Aorta (tissue), 5 donors: ENCODE measurements at regions not wholly inside any gene's neighbourhood (a gene's known extent, or its start where the extent isn't known, plus 50 kb on each side); places are given as distances from the start of the nearest gene placed in this dataset.
A peak's percentile ranks its signal among the peaks of the same experiment; 100 is the strongest.

Experiments
- ATAC-seq: fragments of 200-7000 bp; cut with Tn5 transposase; one replicate; pipeline ENCODE4 v1.9.1; 2022; ENCODE audit warnings: moderate library complexity; ENCODE audit not compliant: low FRiP score
- DNase-seq, 2 donors: peaks; one replicate each; pipeline ENCODE4 v3.0.0-alpha.2; 2020
- H3K27ac ChIP-seq, 2 donors: one replicate each; pipeline ENCODE4 v1.5.1; 2013; ENCODE audit warnings: low read length in 2 of 2, mild to moderate bottlenecking in 2 of 2, moderate library complexity in 2 of 2, control low read depth in 1 of 2, inconsistent platforms in 1 of 2, low read depth in 1 of 2
- H3K27me3 ChIP-seq, 2 donors: one replicate each; pipeline ENCODE4 v1.6.1; 2013; ENCODE audit warnings: control low read depth in 1 of 2, low read length in 1 of 2, mild to moderate bottlenecking in 1 of 2, moderate library complexity in 1 of 2; ENCODE audit not compliant: insufficient read depth in 2 of 2, control insufficient read depth in 1 of 2
- H3K36me3 ChIP-seq, 2 donors: one replicate each; pipeline ENCODE4 v1.6.1; 2013; ENCODE audit warnings: control low read depth in 1 of 2, low read length in 1 of 2, mild to moderate bottlenecking in 1 of 2; ENCODE audit not compliant: insufficient read depth in 2 of 2, control insufficient read depth in 1 of 2
- H3K4me1 ChIP-seq, 2 donors: one replicate each; pipeline ENCODE4 v1.6.1; 2013; ENCODE audit warnings: low read length in 2 of 2, control low read depth in 1 of 2, mild to moderate bottlenecking in 1 of 2, moderate library complexity in 1 of 2; ENCODE audit not compliant: insufficient read depth in 2 of 2, control insufficient read depth in 1 of 2
- H3K4me3 ChIP-seq, 2 donors: one replicate each; pipeline ENCODE4 v1.5.1; 2013; ENCODE audit warnings: low read length in 2 of 2, control low read depth in 1 of 2, mild to moderate bottlenecking in 1 of 2
- H3K9me3 ChIP-seq: one replicate; pipeline ENCODE4 v1.6.1; 2013; ENCODE audit warnings: mild to moderate bottlenecking, low read length; ENCODE audit not compliant: control insufficient read depth
- WGBS, 2 donors: extraction: QIAGEN DNeasy Blood & Tissue Kit; methylation state at CpG; one replicate each; pipeline ENCODE4 v1.1.7; 2013; 5-methylcytosine and 5-hydroxymethylcytosine counted together
- intact Hi-C, 2 donors: fragments of 100-400 bp; cut with DNase I; formaldehyde crosslinking; loops; one replicate each; pipeline versions ENCODE4 v1.14.2 to v1.15.0; 2022
- donor health status: healthy with polysubstance abuse.
- donor health status: Bipolar disorder and iron deficiency.
- donor health status: DM: no; HTN: no; CAD: no.
- donor health status: DM: no; HTN: no; CAD: no.
- donor health status: DM: yes; HTN: yes; CAD: no.

- ATAC-seq (no peak), DNase-seq (no peak)
- Histone ChIP-seq H3K9me3 (no peaks in the 10 kb centered on the region), H3K4me3 (no peak overlapping the region), H3K36me3 (no peaks in the 10 kb centered on the region), H3K4me1 (no peaks in the 10 kb centered on the region), H3K27me3 (no peaks in the 10 kb centered on the region), H3K27ac (no peak overlapping the region)
- intact Hi-C loops, result no loop called here
- WGBS, 2 donors, result 85 to 89% methylated on average over 10 of the region's 10 CpGs
Observed at GRCh38 chr10:131806146-131806545, 94.7 kb upstream of the PPP2R2D start.

- ATAC-seq (no peak), DNase-seq (peak in 1 of 2 donors; percentile 50)
- Histone ChIP-seq H3K27ac (no peak overlapping the region), H3K4me1 (no peaks in the 10 kb centered on the region), H3K27me3 (no peaks in the 10 kb centered on the region), H3K9me3 (no peaks in the 10 kb centered on the region), H3K36me3 (no peaks in the 10 kb centered on the region), H3K4me3 (no peak overlapping the region)
- WGBS, 2 donors, result 45 to 50% methylated on average over 24 of the region's 24 CpGs
- intact Hi-C loops, result no loop called here
Observed at GRCh38 chr10:131806646-131807317, 94.0 kb upstream of the PPP2R2D start.

GRCh38 chr10:131808370-131808930 lies 92.4 kb upstream of the PPP2R2D start:
- ATAC-seq (no peak), DNase-seq (peak in 1 of 2 donors; percentile 44)
- Histone ChIP-seq H3K27me3 (no peaks in the 10 kb centered on the region), H3K4me3 (no peak overlapping the region), H3K9me3 (no peaks in the 10 kb centered on the region), H3K27ac (no peak overlapping the region), H3K4me1 (no peaks in the 10 kb centered on the region), H3K36me3 (no peaks in the 10 kb centered on the region)
- 70 to 75% methylated on average over 10 of the region's 10 CpGs for WGBS, 2 donors
- intact Hi-C loops, result no loop called here

GRCh38 chr10:131810036-131810804 lies 90.6 kb upstream of the PPP2R2D start:
- Histone ChIP-seq H3K9me3 (no peaks in the 10 kb centered on the region), H3K4me1 (no peaks in the 10 kb centered on the region), H3K27ac (no peak overlapping the region), H3K27me3 (no peaks in the 10 kb centered on the region), H3K4me3 (no peak overlapping the region), H3K36me3 (no peaks in the 10 kb centered on the region)
- ATAC-seq (no peak), DNase-seq (peak; percentile 24 to 57)
- WGBS, 2 donors, result 77% methylated on average over 16 of the region's 16 CpGs
- intact Hi-C loops, result no loop called here

GRCh38 chr10:131810805-131811629 lies 89.8 kb upstream of the PPP2R2D start:
- intact Hi-C loops, result no loop called here
- no peaks in the 10 kb centered on the region for H3K9me3 ChIP-seq
- DNase-seq (peak; percentile 21 to 68), ATAC-seq (no peak)
- WGBS, 2 donors, result 84 to 86% methylated on average over 25 of the region's 25 CpGs
- H3K4me1 ChIP-seq, result no peaks in the 10 kb centered on the region
- no peak overlapping the region for H3K4me3 ChIP-seq
- H3K27ac ChIP-seq, result no peak overlapping the region
- no peaks in the 10 kb centered on the region for H3K36me3 ChIP-seq
- H3K27me3 ChIP-seq, result no peaks in the 10 kb centered on the region

GRCh38 chr10:131811630-131812403 lies 89.0 kb upstream of the PPP2R2D start:
- ATAC-seq (no peak), DNase-seq (peak in 1 of 2 donors; percentile 53)
- no peaks in the 10 kb centered on the region for H3K36me3 ChIP-seq
- H3K4me1 ChIP-seq, result no peaks in the 10 kb centered on the region
- H3K27ac ChIP-seq, result no peak overlapping the region
- H3K4me3 ChIP-seq, result no peak overlapping the region
- H3K9me3 ChIP-seq, result no peaks in the 10 kb centered on the region
- intact Hi-C loops, result no loop called here
- H3K27me3 ChIP-seq, result no peaks in the 10 kb centered on the region
- 87 to 90% methylated on average over 23 of the region's 23 CpGs for WGBS, 2 donors

- H3K36me3 ChIP-seq, result no peaks in the 10 kb centered on the region
- H3K27ac ChIP-seq, result no peak overlapping the region
- peak; percentile 17 to 51 for DNase-seq
- 84 to 85% methylated on average over 24 of the region's 24 CpGs for WGBS, 2 donors
- intact Hi-C loops, result no loop called here
- no peak for ATAC-seq
- H3K4me3 ChIP-seq, result no peak overlapping the region
- no peaks in the 10 kb centered on the region for H3K27me3 ChIP-seq
- no peaks in the 10 kb centered on the region for H3K9me3 ChIP-seq
- H3K4me1 ChIP-seq, result no peaks in the 10 kb centered on the region
Observed at GRCh38 chr10:131812736-131813604, 87.8 kb upstream of the PPP2R2D start.
